ENCODE measurements at regions not wholly inside any gene's neighbourhood (a gene's known extent, or its start where the extent isn't known, plus 50 kb on each side); places are given as distances from the start of the nearest gene placed in this dataset.

DNA sequence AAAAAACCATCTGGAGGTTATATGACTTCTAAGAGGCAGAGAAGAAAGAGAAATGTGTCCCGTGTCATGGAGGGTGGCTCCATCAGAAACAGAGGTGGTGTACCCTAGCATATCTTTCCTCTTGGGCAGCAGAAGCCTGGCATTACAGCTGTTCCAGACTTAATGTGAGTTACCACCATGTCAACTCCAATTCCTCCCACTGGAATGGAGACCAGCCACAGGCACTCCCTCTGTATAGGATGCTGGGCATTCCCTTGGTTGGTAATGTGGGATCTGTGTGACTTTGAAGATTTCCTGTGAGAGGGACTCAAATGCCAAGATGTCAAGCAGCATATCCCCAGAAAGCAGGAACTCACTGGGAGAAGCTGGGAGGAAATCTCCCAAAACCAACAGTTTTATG lies 77.1 kb upstream of the COG2 start:
- no peak for TF ChIP-seq POLR2A (IDR thresholded peaks at IDR 0.05)
- TF ChIP-seq, protein P1, sequence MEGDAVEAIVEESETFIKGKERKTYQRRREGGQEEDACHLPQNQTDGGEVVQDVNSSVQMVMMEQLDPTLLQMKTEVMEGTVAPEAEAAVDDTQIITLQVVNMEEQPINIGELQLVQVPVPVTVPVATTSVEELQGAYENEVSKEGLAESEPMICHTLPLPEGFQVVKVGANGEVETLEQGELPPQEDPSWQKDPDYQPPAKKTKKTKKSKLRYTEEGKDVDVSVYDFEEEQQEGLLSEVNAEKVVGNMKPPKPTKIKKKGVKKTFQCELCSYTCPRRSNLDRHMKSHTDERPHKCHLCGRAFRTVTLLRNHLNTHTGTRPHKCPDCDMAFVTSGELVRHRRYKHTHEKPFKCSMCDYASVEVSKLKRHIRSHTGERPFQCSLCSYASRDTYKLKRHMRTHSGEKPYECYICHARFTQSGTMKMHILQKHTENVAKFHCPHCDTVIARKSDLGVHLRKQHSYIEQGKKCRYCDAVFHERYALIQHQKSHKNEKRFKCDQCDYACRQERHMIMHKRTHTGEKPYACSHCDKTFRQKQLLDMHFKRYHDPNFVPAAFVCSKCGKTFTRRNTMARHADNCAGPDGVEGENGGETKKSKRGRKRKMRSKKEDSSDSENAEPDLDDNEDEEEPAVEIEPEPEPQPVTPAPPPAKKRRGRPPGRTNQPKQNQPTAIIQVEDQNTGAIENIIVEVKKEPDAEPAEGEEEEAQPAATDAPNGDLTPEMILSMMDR (IDR thresholded peaks at IDR 0.05): no peak
